IMR-90 (cell line): ENCODE measurements at regions not wholly inside any gene's neighbourhood (a gene's known extent, or its start where the extent isn't known, plus 50 kb on each side); places are given as distances from the start of the nearest gene placed in this dataset.

Experiments used
- ATAC-seq: fragments of 200-7000 bp; cut with Tn5 transposase; 2 replicates; pipeline ENCODE4 v1.9.1; 2020; ENCODE audit warnings: low read depth, mild to moderate bottlenecking, moderate library complexity
- BruUV-seq: library from RNA; stranded (reverse); fragments of 400-500 nt; replicated peaks from 2 replicates; lab custom pipeline; 2021; lab: Mats Ljungman, UMichigan
- CTCF ChIA-PET: fragments of 300-600 bp; formaldehyde crosslinking; extraction: SDS; loops from one replicate; lab custom pipeline; 2021; ENCODE audit warnings: antibody characterized with exemption; lab: Yijun Ruan, JAX
- POLR2A ChIA-PET: fragments of 300-600 bp; sonication (Branson Sonifier 250); formaldehyde crosslinking; loops from one replicate; lab custom pipeline; 2022; ENCODE audit warnings: antibody characterized with exemption; ENCODE audit not compliant: unreplicated experiment; lab: Charles Lee
- DNase-seq: peaks from one replicate; pipeline ENCODE4 v3.0.0; 2013
- H2AFZ ChIP-seq: replicated peaks from 2 replicates; pipeline ENCODE3; 2013; ENCODE audit warnings: low read length, mild to moderate bottlenecking; ENCODE audit not compliant: poor library complexity
- H2AK5ac ChIP-seq: 2 replicates; pipeline ENCODE4 v1.6.1; 2013; ENCODE audit warnings: low read depth, low read length, inconsistent platforms
- H2AK9ac ChIP-seq: replicated peaks from 2 replicates; pipeline ENCODE3; 2013; ENCODE audit warnings: mild to moderate bottlenecking, low read depth, low read length, moderate library complexity; ENCODE audit not compliant: poor library complexity
- H2BK120ac ChIP-seq: 2 replicates; pipeline ENCODE4 v1.6.1; 2013; ENCODE audit warnings: low read depth, low read length, inconsistent platforms
- H2BK15ac ChIP-seq: 3 replicates; pipeline ENCODE4 v1.6.1; 2013; ENCODE audit warnings: low read depth, low read length, inconsistent platforms
- H2BK20ac ChIP-seq: 2 replicates; pipeline ENCODE4 v1.6.1; 2013; ENCODE audit warnings: low read depth, mild to moderate bottlenecking, inconsistent platforms, low read length, moderate library complexity
- H2BK5ac ChIP-seq: 2 replicates; pipeline ENCODE4 v1.6.1; 2013; ENCODE audit warnings: mild to moderate bottlenecking, low read depth, low read length, inconsistent platforms; ENCODE audit not compliant: poor library complexity, severe bottlenecking
- H3K14ac ChIP-seq: replicated peaks from 2 replicates; pipeline ENCODE4 v1.6.1; 2013; ENCODE audit warnings: low read depth, low read length, inconsistent platforms
- H3K18ac ChIP-seq: 2 replicates; pipeline ENCODE4 v1.6.1; 2013; ENCODE audit warnings: low read depth, low read length, control low read depth
- H3K23ac ChIP-seq: 2 replicates; pipeline ENCODE4 v1.6.1; 2013; ENCODE audit warnings: low read depth, low read length, inconsistent platforms
- H3K27ac ChIP-seq: 2 replicates; pipeline ENCODE4 v1.5.1; 2013; ENCODE audit warnings: mild to moderate bottlenecking, control low read depth, low read length; ENCODE audit not compliant: insufficient read depth
- H3K27me3 ChIP-seq: 2 replicates; pipeline ENCODE4 v1.6.1; 2013; ENCODE audit warnings: low read length; ENCODE audit not compliant: control insufficient read depth, insufficient read depth
- H3K36me3 ChIP-seq: 2 replicates; pipeline ENCODE4 v1.6.1; 2013; ENCODE audit warnings: low read length, mixed read lengths; ENCODE audit not compliant: control insufficient read depth, insufficient read depth
- H3K4ac ChIP-seq: 2 replicates; pipeline ENCODE4 v1.6.1; 2013; ENCODE audit warnings: low read depth, low read length, inconsistent platforms
- H3K4me1 ChIP-seq: 2 replicates; pipeline ENCODE4 v1.6.1; 2013; ENCODE audit warnings: low read length, mixed read lengths; ENCODE audit not compliant: control insufficient read depth, insufficient read depth
- H3K4me2 ChIP-seq: 2 replicates; pipeline ENCODE4 v1.6.1; 2013; ENCODE audit warnings: low read depth, mild to moderate bottlenecking, control low read depth, low read length, moderate library complexity
- H3K4me3 ChIP-seq: 2 replicates; pipeline ENCODE4 v1.5.1; 2013; ENCODE audit warnings: low read depth, mild to moderate bottlenecking, control low read depth, low read length, moderate library complexity; ENCODE audit not compliant: insufficient read depth
- H3K56ac ChIP-seq: 2 replicates; pipeline ENCODE4 v1.6.1; 2013; ENCODE audit warnings: low read length, inconsistent platforms; ENCODE audit not compliant: insufficient read depth; ENCODE audit errors: extremely low read depth
- H3K79me1 ChIP-seq, 2 experiments: 2 replicates each; pipeline ENCODE4 v1.6.1; 2013; ENCODE audit warnings: low read length in 2 of 2, inconsistent platforms in 1 of 2, low read depth in 1 of 2
- H3K9ac ChIP-seq: 2 replicates; pipeline ENCODE4 v1.6.1; 2013; ENCODE audit warnings: low read depth, low read length, control low read depth
- H3K9me1 ChIP-seq: 2 replicates; pipeline ENCODE4 v1.6.1; 2013; ENCODE audit warnings: low read length, inconsistent platforms; ENCODE audit not compliant: insufficient read depth
- H3K9me3 ChIP-seq: 2 replicates; pipeline ENCODE4 v1.6.1; 2013; ENCODE audit warnings: low read length; ENCODE audit not compliant: control insufficient read depth, insufficient read depth
- H4K20me1 ChIP-seq: 2 replicates; pipeline ENCODE4 v1.6.1; 2013; ENCODE audit warnings: low read length, inconsistent platforms; ENCODE audit not compliant: insufficient read depth
- H4K5ac ChIP-seq: 2 replicates; pipeline ENCODE4 v1.6.1; 2013; ENCODE audit warnings: mild to moderate bottlenecking, low read depth, low read length, control low read depth
- H4K8ac ChIP-seq, 2 experiments: 2 replicates each; pipeline ENCODE4 v1.6.1; 2013; ENCODE audit warnings: low read depth in 2 of 2, low read length in 2 of 2, control low read depth in 1 of 2, inconsistent platforms in 1 of 2
- H4K91ac ChIP-seq: 2 replicates; pipeline ENCODE4 v1.6.1; 2013; ENCODE audit warnings: low read depth, low read length, inconsistent platforms; ENCODE audit not compliant: insufficient read depth
- BHLHE40 ChIP-seq: fragments of 150-350 bp; IDR thresholded peaks from 2 replicates; pipeline ENCODE4 v1.6.1; 2016; ENCODE audit warnings: mild to moderate bottlenecking, low read depth, low read length
- CEBPB ChIP-seq: IDR thresholded peaks from 2 replicates; pipeline ENCODE4 v1.6.1; 2012; ENCODE audit warnings: low read depth, low read length, improper control_type of control experiment
- CHD1 ChIP-seq: IDR thresholded peaks from 2 replicates; pipeline ENCODE4 v1.6.1; 2012; ENCODE audit warnings: low read depth, low read length, improper control_type of control experiment
- FOS ChIP-seq: fragments of 150-350 bp; IDR thresholded peaks from 2 replicates; pipeline ENCODE4 v1.6.1; 2016; ENCODE audit warnings: low read depth, low read length
- MAFK ChIP-seq: IDR thresholded peaks from 2 replicates; pipeline ENCODE4 v1.6.1; 2012; ENCODE audit warnings: low read depth, low read length, improper control_type of control experiment
- MAZ ChIP-seq: IDR thresholded peaks from 2 replicates; pipeline ENCODE4 v1.6.1; 2012; ENCODE audit warnings: low read depth, mild to moderate bottlenecking, low read length, improper control_type of control experiment, moderate library complexity, borderline replicate concordance
- NFE2L2 ChIP-seq: fragments of 150-350 bp; IDR thresholded peaks from 2 replicates; pipeline ENCODE4 v1.6.1; 2016; ENCODE audit warnings: low read depth, mild to moderate bottlenecking, low read length
- POLR2A ChIP-seq: IDR thresholded peaks from 2 replicates; pipeline ENCODE4 v1.6.1; 2012; ENCODE audit warnings: mild to moderate bottlenecking, low read depth, low read length
- RAD21 ChIP-seq: IDR thresholded peaks from 2 replicates; pipeline ENCODE4 v1.6.1; 2012; ENCODE audit warnings: low read length, improper control_type of control experiment
- RCOR1 ChIP-seq: IDR thresholded peaks from 2 replicates; pipeline ENCODE4 v1.6.1; 2012; ENCODE audit warnings: mild to moderate bottlenecking, low read length, improper control_type of control experiment; ENCODE audit not compliant: insufficient replicate concordance
- RFX5 ChIP-seq: IDR thresholded peaks from 2 replicates; pipeline ENCODE4 v1.8.0; 2012; ENCODE audit warnings: low read depth, mild to moderate bottlenecking, low read length, moderate library complexity
- SMC3 ChIP-seq: fragments of 150-350 bp; IDR thresholded peaks from 2 replicates; pipeline ENCODE4 v1.6.1; 2016; ENCODE audit warnings: low read depth, mild to moderate bottlenecking, antibody characterized with exemption, low read length, moderate library complexity
- WGBS, 2 experiments: methylation state at CpG; one replicate each; pipeline versions ENCODE4 v1.1.5 to v1.1.7; 2013; ENCODE audit warnings: missing lambda C conversion rate in 2 of 2; ENCODE audit not compliant: insufficient read length in 1 of 2; ENCODE audit errors: extremely low coverage in 2 of 2; 5-methylcytosine and 5-hydroxymethylcytosine counted together
- dilution Hi-C: fragments of 300-500 bp; cut with HindIII; formaldehyde crosslinking; loops from one replicate; pipeline ENCODE4 v1.14.3; 2018; ENCODE audit warnings: low sequenced_read_pairs; ENCODE audit not compliant: unreplicated experiment
- in situ Hi-C: fragments of 300-500 bp; cut with MboI; formaldehyde crosslinking; loops from 3 replicates; pipeline ENCODE4 v1.14.3; 2019; ENCODE audit warnings: low sequenced_read_pairs, inconsistent platforms, mixed read lengths
- intact Hi-C: fragments of 100-400 bp; cut with micrococcal nuclease; formaldehyde crosslinking; loops from 2 replicates; pipeline ENCODE4 v1.10.0; 2022
- TF ChIP-seq, protein P1 (sequence below): fragments of 150-350 bp; IDR thresholded peaks from 2 replicates; pipeline ENCODE4 v1.6.1; 2016; ENCODE audit warnings: low read depth, mild to moderate bottlenecking, low read length, moderate library complexity, borderline replicate concordance
- TF ChIP-seq, protein P2 (sequence below): fragments of 150-350 bp; IDR thresholded peaks from 2 replicates; pipeline ENCODE4 v1.6.1; 2017; ENCODE audit warnings: mild to moderate bottlenecking, antibody characterized with exemption, low read length, low read depth
- TF ChIP-seq, protein P3 (sequence below): conservative IDR thresholded peaks from 2 replicates; pipeline ENCODE4 v1.5.1; 2012; ENCODE audit warnings: mild to moderate bottlenecking, low read depth, low read length, improper control_type of control experiment

DNA sequence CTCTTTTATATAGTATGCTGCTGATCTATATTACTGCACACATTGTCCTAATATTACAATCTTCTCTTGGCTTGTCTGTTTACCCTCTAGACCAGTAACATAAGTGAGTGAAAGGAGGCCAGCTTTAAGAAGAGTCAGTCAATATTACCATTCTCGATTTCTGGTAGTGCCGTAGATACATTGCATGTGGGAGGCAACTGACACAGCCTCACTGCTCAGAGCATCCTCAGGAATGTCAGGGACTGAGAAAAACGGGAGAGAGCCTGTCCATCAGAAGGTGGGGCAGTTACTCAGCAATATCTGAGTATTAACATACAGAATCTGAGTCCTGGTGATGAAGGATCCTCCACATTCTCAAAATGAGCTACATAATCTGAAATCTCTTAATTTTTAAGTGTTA lies 259.9 kb downstream of the GJA1 start:
- no peak for TF ChIP-seq MAZ
- TF ChIP-seq FOS = no peak
- TF ChIP-seq CHD1 = no peak
- TF ChIP-seq, protein P1, sequence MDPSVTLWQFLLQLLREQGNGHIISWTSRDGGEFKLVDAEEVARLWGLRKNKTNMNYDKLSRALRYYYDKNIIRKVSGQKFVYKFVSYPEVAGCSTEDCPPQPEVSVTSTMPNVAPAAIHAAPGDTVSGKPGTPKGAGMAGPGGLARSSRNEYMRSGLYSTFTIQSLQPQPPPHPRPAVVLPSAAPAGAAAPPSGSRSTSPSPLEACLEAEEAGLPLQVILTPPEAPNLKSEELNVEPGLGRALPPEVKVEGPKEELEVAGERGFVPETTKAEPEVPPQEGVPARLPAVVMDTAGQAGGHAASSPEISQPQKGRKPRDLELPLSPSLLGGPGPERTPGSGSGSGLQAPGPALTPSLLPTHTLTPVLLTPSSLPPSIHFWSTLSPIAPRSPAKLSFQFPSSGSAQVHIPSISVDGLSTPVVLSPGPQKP = no peak
- TF ChIP-seq RCOR1 = no peak
- no peak for TF ChIP-seq NFE2L2
- TF ChIP-seq, protein P2, sequence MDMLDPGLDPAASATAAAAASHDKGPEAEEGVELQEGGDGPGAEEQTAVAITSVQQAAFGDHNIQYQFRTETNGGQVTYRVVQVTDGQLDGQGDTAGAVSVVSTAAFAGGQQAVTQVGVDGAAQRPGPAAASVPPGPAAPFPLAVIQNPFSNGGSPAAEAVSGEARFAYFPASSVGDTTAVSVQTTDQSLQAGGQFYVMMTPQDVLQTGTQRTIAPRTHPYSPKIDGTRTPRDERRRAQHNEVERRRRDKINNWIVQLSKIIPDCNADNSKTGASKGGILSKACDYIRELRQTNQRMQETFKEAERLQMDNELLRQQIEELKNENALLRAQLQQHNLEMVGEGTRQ = no peak
- no peak for TF ChIP-seq MAFK
- TF ChIP-seq RAD21 = no peak
- no peak for TF ChIP-seq POLR2A
- no peak for TF ChIP-seq CEBPB
- no peak for TF ChIP-seq RFX5
- TF ChIP-seq, protein P3, sequence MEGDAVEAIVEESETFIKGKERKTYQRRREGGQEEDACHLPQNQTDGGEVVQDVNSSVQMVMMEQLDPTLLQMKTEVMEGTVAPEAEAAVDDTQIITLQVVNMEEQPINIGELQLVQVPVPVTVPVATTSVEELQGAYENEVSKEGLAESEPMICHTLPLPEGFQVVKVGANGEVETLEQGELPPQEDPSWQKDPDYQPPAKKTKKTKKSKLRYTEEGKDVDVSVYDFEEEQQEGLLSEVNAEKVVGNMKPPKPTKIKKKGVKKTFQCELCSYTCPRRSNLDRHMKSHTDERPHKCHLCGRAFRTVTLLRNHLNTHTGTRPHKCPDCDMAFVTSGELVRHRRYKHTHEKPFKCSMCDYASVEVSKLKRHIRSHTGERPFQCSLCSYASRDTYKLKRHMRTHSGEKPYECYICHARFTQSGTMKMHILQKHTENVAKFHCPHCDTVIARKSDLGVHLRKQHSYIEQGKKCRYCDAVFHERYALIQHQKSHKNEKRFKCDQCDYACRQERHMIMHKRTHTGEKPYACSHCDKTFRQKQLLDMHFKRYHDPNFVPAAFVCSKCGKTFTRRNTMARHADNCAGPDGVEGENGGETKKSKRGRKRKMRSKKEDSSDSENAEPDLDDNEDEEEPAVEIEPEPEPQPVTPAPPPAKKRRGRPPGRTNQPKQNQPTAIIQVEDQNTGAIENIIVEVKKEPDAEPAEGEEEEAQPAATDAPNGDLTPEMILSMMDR = no peak
- no peak for TF ChIP-seq SMC3
- no peak for TF ChIP-seq BHLHE40
- no peak overlapping the region for H3K27ac ChIP-seq
- H3K4me1 ChIP-seq = peaks cover 16% of the 10 kb centered on the region
- ATAC-seq (no peak), DNase-seq (no peak)
- H3K23ac ChIP-seq = peak overlapping the region; percentile 2; the same call in 1 of the 2 replicates
- peak overlapping the region; percentile 22; the same call in 1 of the 2 replicates for H3K18ac ChIP-seq
- intact Hi-C loops (loop anchor here (10.0 kb wide), 1 partner anchor 339 kb away; no protein-coding TSS in a partner anchor), in situ Hi-C loops (no loop called here), dilution Hi-C loops (no loop called here)
- H3K4me2 ChIP-seq = no peak overlapping the region
- H3K36me3 ChIP-seq = no peaks in the 10 kb centered on the region
- peak overlapping the region; percentile 26; the same call in 2 of the 3 replicates for H2BK15ac ChIP-seq
- peak overlapping the region; percentile 76; the same call in 1 of the 2 replicates for H2AK5ac ChIP-seq
- H4K5ac ChIP-seq = peak overlapping the region; percentile 36
- BruUV-seq = no TSS peak
- no peaks in the 10 kb centered on the region for H3K9me3 ChIP-seq
- H3K14ac ChIP-seq = peak overlapping the region; percentile 58
- H4K91ac ChIP-seq = peak overlapping the region; percentile 27; the same call in 1 of the 2 replicates
- peak overlapping the region; percentile 74 for H2BK120ac ChIP-seq
- H3K56ac ChIP-seq = no peak overlapping the region
- H2AFZ ChIP-seq = peak overlapping the region; percentile 66
- no peak overlapping the region for H2AK9ac ChIP-seq
- H2BK5ac ChIP-seq = peak overlapping the region; percentile 61
- H2BK20ac ChIP-seq = peak overlapping the region; percentile 86
- H3K9ac ChIP-seq = no peak overlapping the region
- peaks cover 8% of the 10 kb centered on the region; the same call in 1 of the 2 replicates for H3K9me1 ChIP-seq
- POLR2A ChIA-PET = no interaction called here
- H3K4me3 ChIP-seq = no peak overlapping the region
- no peaks in the 10 kb centered on the region for H3K27me3 ChIP-seq
- peak overlapping the region; percentile 75 for H3K4ac ChIP-seq
- no CpG with 5 or more reads among the region's 3 CpGs for WGBS, 2 experiments
- peak overlapping the region; percentile 6 to 60; a peak in 2 of 4 replicates for H4K8ac ChIP-seq
- no peaks in the 10 kb centered on the region for H4K20me1 ChIP-seq
- H3K79me1 ChIP-seq = no peaks in the 10 kb centered on the region
- CTCF ChIA-PET = interaction anchor here (0.6 kb wide), 1 partner anchor 38 kb away, joined by 3 read pairs; no protein-coding TSS in a partner anchor
